ENCODE measurements at regions not wholly inside any gene's neighbourhood (a gene's known extent, or its start where the extent isn't known, plus 50 kb on each side); places are given as distances from the start of the nearest gene placed in this dataset.

DNA sequence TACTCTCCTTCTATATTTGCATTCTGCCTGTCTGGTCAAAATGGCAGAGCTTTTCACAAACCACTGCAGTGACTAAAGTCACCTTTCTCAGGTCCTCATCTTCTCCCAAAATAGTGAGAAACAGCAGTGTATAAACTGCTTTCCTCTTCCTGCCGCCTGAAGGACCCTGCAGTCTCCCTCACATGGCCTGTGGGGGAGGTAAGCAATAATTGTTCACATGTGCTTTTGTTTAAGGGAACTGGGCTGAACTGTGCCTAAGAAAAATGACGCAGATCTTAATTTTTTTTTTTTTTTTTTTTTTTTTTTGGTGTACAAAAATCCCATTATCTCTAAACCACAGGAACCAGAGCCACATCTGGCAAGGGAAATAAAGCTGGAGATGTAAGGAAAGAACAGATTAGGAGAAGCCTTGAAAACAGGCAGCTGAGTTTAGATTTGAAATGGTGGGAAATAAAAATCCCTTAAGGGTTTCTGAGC lies 131.7 kb upstream of the VLDLR start:
- H3K4me3 Mint-ChIP-seq = no peak overlapping the region
- ChIA-PET POLR2A (no interaction called here), CTCF (no interaction called here)
- no peaks in the 10 kb centered on the region for H3K36me3 Mint-ChIP-seq (ENCODE audit: low read depth)
- no peaks in the 10 kb centered on the region for H3K9me3 Mint-ChIP-seq (ENCODE audit: insufficient read depth)
- no peak for ATAC-seq
- peaks cover 2% of the 10 kb centered on the region for H3K27me3 Mint-ChIP-seq (ENCODE audit: low read depth)
- H3K27ac Mint-ChIP-seq = no peak overlapping the region
- H3K4me1 Mint-ChIP-seq (ENCODE audit: low read depth) = no peaks in the 10 kb centered on the region
- DNase-seq = no peak

DNA sequence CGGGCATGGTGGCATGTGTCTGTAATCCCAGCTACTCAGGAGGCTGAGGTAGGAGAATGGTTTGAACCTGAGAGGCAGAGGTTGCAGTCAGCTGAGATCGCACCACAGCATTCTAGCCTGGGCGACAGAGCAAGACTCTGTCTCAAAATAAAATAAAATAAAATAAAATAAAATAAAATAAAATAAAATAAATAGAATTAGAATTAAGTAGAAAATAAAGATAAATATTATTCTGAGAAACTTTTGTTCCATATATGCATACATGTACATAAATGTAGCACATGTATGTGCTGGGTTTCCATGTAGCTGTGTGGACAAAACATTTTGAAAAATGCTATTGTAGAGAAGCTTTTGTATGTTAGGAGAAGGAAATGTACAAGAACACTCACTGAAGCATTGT lies 129.4 kb upstream of the VLDLR start:
- DNase-seq (no peak), ATAC-seq (no peak)
- no peak overlapping the region for H3K4me3 Mint-ChIP-seq
- ChIA-PET CTCF (no interaction called here), POLR2A (no interaction called here)
- H3K36me3 Mint-ChIP-seq (ENCODE audit: low read depth) = no peaks in the 10 kb centered on the region
- no peak overlapping the region for H3K27ac Mint-ChIP-seq
- no peaks in the 10 kb centered on the region for H3K4me1 Mint-ChIP-seq (ENCODE audit: low read depth)
- peaks cover 2% of the 10 kb centered on the region for H3K27me3 Mint-ChIP-seq (ENCODE audit: low read depth)
- no peaks in the 10 kb centered on the region for H3K9me3 Mint-ChIP-seq (ENCODE audit: insufficient read depth)

DNA sequence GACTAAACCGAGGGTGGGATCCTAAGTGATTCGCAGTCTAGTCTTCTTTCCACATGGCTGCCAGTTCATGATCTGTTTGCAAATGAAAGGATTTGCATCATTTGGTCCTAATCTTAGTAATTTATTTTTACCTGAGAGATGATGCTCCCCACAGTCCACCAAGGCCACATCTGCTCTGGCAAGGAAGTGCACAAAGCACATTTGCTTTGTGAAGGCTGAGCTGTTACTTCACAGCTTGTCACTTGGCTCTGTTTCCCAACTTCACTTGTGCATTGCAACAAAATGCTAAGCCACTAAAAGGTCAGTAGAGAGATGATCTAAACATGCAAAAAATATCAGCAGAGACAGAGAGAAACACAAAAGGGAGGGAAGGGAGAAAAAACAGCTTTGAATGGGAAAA lies 128.5 kb upstream of the VLDLR start:
- H3K9me3 Mint-ChIP-seq (ENCODE audit: insufficient read depth) = no peaks in the 10 kb centered on the region
- ATAC-seq (no peak), DNase-seq (no peak)
- ChIA-PET CTCF (no interaction called here), POLR2A (no interaction called here)
- H3K27me3 Mint-ChIP-seq (ENCODE audit: low read depth) = peaks cover 2% of the 10 kb centered on the region
- H3K27ac Mint-ChIP-seq = no peak overlapping the region
- no peak overlapping the region for H3K4me3 Mint-ChIP-seq
- no peaks in the 10 kb centered on the region for H3K4me1 Mint-ChIP-seq (ENCODE audit: low read depth)
- no peaks in the 10 kb centered on the region for H3K36me3 Mint-ChIP-seq (ENCODE audit: low read depth)

GRCh38 chr9:2493529-2493928 lies 128.1 kb upstream of the VLDLR start:
- no peak for DNase-seq
- H3K4me1 Mint-ChIP-seq (ENCODE audit: low read depth) = no peaks in the 10 kb centered on the region
- H3K27ac Mint-ChIP-seq = no peak overlapping the region
- H3K4me3 Mint-ChIP-seq = no peak overlapping the region
- no peaks in the 10 kb centered on the region for H3K36me3 Mint-ChIP-seq (ENCODE audit: low read depth)
- no peaks in the 10 kb centered on the region for H3K9me3 Mint-ChIP-seq (ENCODE audit: insufficient read depth)
- CTCF ChIA-PET = no interaction called here
- peaks cover 2% of the 10 kb centered on the region for H3K27me3 Mint-ChIP-seq (ENCODE audit: low read depth)
- ATAC-seq = no peak
- POLR2A ChIA-PET = no interaction called here

GRCh38 chr9:2494562-2494961 lies 127.0 kb upstream of the VLDLR start:
- Mint-ChIP-seq H3K4me1 (ENCODE audit: low read depth) (no peaks in the 10 kb centered on the region), H3K4me3 (no peak overlapping the region), H3K27ac (no peak overlapping the region), H3K27me3 (ENCODE audit: low read depth) (peaks cover 2% of the 10 kb centered on the region), H3K36me3 (ENCODE audit: low read depth) (no peaks in the 10 kb centered on the region), H3K9me3 (ENCODE audit: insufficient read depth) (no peaks in the 10 kb centered on the region)
- ChIA-PET POLR2A (no interaction called here), CTCF (no interaction called here)
- no peak for DNase-seq
- no peak for ATAC-seq

DNA sequence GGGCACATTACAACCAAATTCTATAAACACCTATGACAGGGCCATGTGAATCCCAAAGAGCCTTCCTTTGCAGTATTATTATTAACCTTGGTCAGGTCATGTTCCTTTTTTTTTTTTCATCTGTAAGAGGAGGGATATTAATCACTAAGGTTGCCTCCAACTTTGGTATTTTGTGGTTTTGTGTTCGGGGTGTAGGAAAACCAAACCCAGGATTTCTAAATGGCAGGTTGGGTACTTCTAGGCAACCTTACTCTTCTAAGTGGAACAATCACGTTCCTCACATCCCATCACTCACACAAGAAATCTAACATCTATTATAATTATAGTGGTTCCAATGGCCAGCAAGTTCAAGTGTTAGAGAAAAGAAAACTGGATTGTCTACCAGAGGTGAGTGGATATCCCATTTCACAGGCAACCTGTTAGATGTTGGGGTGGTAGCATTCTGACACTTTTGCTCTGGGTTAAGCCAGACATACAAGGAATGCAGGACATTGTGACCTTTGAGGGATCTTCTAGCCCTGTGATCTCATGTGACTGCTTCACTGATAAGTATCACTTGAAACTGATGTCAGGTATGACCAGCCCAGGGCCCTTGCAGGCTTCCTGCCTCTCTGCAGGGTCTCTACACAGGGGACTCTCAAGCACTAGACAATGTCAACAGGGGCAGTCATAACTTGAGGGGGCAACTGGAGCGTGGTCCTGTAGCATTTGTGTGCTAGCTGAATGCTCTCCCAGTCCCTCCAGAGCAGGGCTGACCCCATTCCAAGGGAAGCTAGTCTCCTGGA lies 126.2 kb upstream of the VLDLR start:
- ChIA-PET POLR2A (no interaction called here), CTCF (no interaction called here)
- H3K9me3 Mint-ChIP-seq (ENCODE audit: insufficient read depth) = no peaks in the 10 kb centered on the region
- ATAC-seq (no peak), DNase-seq (no peak)
- no peak overlapping the region for H3K4me3 Mint-ChIP-seq
- no peak overlapping the region for H3K27ac Mint-ChIP-seq
- no peaks in the 10 kb centered on the region for H3K36me3 Mint-ChIP-seq (ENCODE audit: low read depth)
- no peaks in the 10 kb centered on the region for H3K27me3 Mint-ChIP-seq (ENCODE audit: low read depth)
- no peaks in the 10 kb centered on the region for H3K4me1 Mint-ChIP-seq (ENCODE audit: low read depth)

DNA sequence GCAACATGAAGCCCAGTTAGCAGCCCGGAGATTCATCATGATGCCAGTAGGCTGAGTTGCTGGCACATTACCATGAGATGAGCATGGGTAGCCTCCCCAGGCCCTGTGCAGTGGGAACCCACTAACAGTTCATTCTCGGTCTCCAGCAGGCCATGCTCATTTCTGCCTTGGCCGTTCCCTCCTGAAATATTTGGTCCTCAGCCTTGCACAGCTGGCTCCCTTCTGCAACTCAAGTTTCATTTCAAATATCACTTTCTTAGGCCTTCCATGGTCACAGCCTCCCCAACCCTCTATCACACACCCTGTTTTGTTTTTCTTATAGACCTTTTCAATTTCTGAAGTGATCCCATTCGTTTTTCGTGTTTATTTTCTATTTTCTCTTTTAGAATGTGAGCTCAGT lies 125.4 kb upstream of the VLDLR start:
- Mint-ChIP-seq H3K27me3 (ENCODE audit: low read depth) (no peaks in the 10 kb centered on the region), H3K4me3 (no peak overlapping the region), H3K27ac (no peak overlapping the region), H3K9me3 (ENCODE audit: insufficient read depth) (no peaks in the 10 kb centered on the region), H3K4me1 (ENCODE audit: low read depth) (no peaks in the 10 kb centered on the region), H3K36me3 (ENCODE audit: low read depth) (no peaks in the 10 kb centered on the region)
- CTCF ChIA-PET = no interaction called here
- DNase-seq = no peak
- ATAC-seq = no peak
- POLR2A ChIA-PET = no interaction called here

GRCh38 chr9:2496934-2497333 lies 124.7 kb upstream of the VLDLR start:
- no peak overlapping the region for H3K4me3 Mint-ChIP-seq
- H3K27me3 Mint-ChIP-seq (ENCODE audit: low read depth) = no peaks in the 10 kb centered on the region
- no peak for DNase-seq
- no peak overlapping the region for H3K27ac Mint-ChIP-seq
- no peaks in the 10 kb centered on the region for H3K36me3 Mint-ChIP-seq (ENCODE audit: low read depth)
- no peaks in the 10 kb centered on the region for H3K4me1 Mint-ChIP-seq (ENCODE audit: low read depth)
- ATAC-seq = no peak
- CTCF ChIA-PET = no interaction called here
- POLR2A ChIA-PET = no interaction called here
- H3K9me3 Mint-ChIP-seq (ENCODE audit: insufficient read depth) = no peaks in the 10 kb centered on the region

GRCh38 chr9:2497666-2498400 lies 123.8 kb upstream of the VLDLR start:
- no peak overlapping the region for H3K27ac Mint-ChIP-seq
- ChIA-PET POLR2A (no interaction called here), CTCF (no interaction called here)
- H3K27me3 Mint-ChIP-seq (ENCODE audit: low read depth) = no peaks in the 10 kb centered on the region
- H3K36me3 Mint-ChIP-seq (ENCODE audit: low read depth) = no peaks in the 10 kb centered on the region
- no peak for ATAC-seq
- H3K9me3 Mint-ChIP-seq (ENCODE audit: insufficient read depth) = no peaks in the 10 kb centered on the region
- no peaks in the 10 kb centered on the region for H3K4me1 Mint-ChIP-seq (ENCODE audit: low read depth)
- DNase-seq = no peak
- H3K4me3 Mint-ChIP-seq = no peak overlapping the region

GRCh38 chr9:2502210-2502609 lies 119.4 kb upstream of the VLDLR start:
- Mint-ChIP-seq H3K4me1 (ENCODE audit: low read depth) (no peaks in the 10 kb centered on the region), H3K27ac (no peak overlapping the region), H3K36me3 (ENCODE audit: low read depth) (no peaks in the 10 kb centered on the region), H3K9me3 (ENCODE audit: insufficient read depth) (no peaks in the 10 kb centered on the region), H3K4me3 (no peak overlapping the region), H3K27me3 (ENCODE audit: low read depth) (no peaks in the 10 kb centered on the region)
- ChIA-PET POLR2A (no interaction called here), CTCF (no interaction called here)
- DNase-seq = no peak
- no peak for ATAC-seq

GRCh38 chr9:2502760-2503159 lies 118.8 kb upstream of the VLDLR start:
- no peaks in the 10 kb centered on the region for H3K4me1 Mint-ChIP-seq (ENCODE audit: low read depth)
- H3K36me3 Mint-ChIP-seq (ENCODE audit: low read depth) = no peaks in the 10 kb centered on the region
- ATAC-seq (no peak), DNase-seq (no peak)
- H3K27me3 Mint-ChIP-seq (ENCODE audit: low read depth) = no peaks in the 10 kb centered on the region
- no peak overlapping the region for H3K27ac Mint-ChIP-seq
- ChIA-PET POLR2A (no interaction called here), CTCF (no interaction called here)
- H3K4me3 Mint-ChIP-seq = no peak overlapping the region
- H3K9me3 Mint-ChIP-seq (ENCODE audit: insufficient read depth) = no peaks in the 10 kb centered on the region

DNA sequence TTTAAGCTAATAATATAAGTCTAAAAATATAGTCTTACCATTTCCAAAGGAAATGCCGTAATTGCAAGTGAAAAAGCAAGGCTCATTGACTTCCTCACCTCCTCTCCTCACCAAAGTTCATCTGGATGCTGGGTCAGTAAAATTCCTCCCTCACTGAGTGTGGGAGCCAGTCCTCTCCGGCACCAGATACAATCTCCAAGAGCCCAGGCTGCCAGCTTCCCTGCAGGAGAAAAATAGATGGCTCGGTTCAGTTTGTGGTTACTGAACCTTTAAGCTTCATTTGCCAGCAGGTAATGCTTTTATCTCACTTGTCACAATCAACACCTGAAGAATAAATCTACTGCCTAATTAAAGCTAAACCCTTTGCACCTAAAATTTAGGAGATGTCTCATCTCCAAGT lies 115.3 kb upstream of the VLDLR start:
- H3K4me3 Mint-ChIP-seq = no peak overlapping the region
- CTCF ChIA-PET = no interaction called here

DNA sequence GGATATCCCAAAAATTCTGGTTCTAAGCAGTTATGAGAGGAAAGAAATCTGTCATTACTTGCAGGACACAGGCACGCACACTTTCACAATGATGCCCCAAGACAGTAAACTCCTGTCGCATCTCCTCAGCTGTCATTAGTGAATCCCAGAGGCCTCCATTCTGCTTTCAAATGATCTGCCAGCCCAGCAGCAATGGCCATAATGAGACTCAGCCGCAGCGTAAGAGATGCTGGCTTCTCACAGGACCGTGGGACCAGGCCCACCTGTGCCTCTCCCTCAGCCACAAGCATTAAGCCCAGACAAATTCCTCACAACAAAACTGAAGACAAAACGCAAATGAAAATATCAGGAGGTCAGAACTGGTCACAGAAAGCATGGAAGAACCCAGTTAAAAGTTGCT lies 98.0 kb upstream of the VLDLR start:
- Mint-ChIP-seq H3K27ac (no peak overlapping the region), H3K4me1 (ENCODE audit: low read depth) (no peaks in the 10 kb centered on the region), H3K9me3 (ENCODE audit: insufficient read depth) (peaks cover 6% of the 10 kb centered on the region), H3K36me3 (ENCODE audit: low read depth) (no peaks in the 10 kb centered on the region), H3K4me3 (no peak overlapping the region), H3K27me3 (ENCODE audit: low read depth) (no peaks in the 10 kb centered on the region)
- ATAC-seq (no peak), DNase-seq (no peak)
- ChIA-PET CTCF (no interaction called here), POLR2A (no interaction called here)

More for the DNA sequence above, 115.3 kb upstream of the VLDLR start:
- no peaks in the 10 kb centered on the region for H3K27me3 Mint-ChIP-seq (ENCODE audit: low read depth)
- ATAC-seq = no peak
- DNase-seq = no peak
- H3K9me3 Mint-ChIP-seq (ENCODE audit: insufficient read depth) = no peaks in the 10 kb centered on the region
- H3K27ac Mint-ChIP-seq = no peak overlapping the region
- POLR2A ChIA-PET = no interaction called here
- H3K4me1 Mint-ChIP-seq (ENCODE audit: low read depth) = no peaks in the 10 kb centered on the region
- H3K36me3 Mint-ChIP-seq (ENCODE audit: low read depth) = no peaks in the 10 kb centered on the region

Data from activated CD8-positive, alpha-beta T cell treated with anti-CD3 and anti-CD28 coated beads, Interleukin-2, amount 10 ng/mL, durations not matched to agents 7 days and 5 days (primary cell).